Panc1 (cell line): ENCODE measurements at regions not wholly inside any gene's neighbourhood (a gene's known extent, or its start where the extent isn't known, plus 50 kb on each side); places are given as distances from the start of the nearest gene placed in this dataset.

Experiments used
- ATAC-seq: fragments of 200-7000 bp; cut with Tn5 transposase; 2 replicates; pipeline ENCODE4 v1.9.1; 2020; ENCODE audit warnings: mild to moderate bottlenecking, moderate library complexity
- BruUV-seq: library from RNA; stranded (reverse); fragments of 400-500 nt; replicated peaks from 2 replicates; lab custom pipeline; 2021; lab: Mats Ljungman, UMichigan
- CTCF ChIA-PET: fragments of 300-600 bp; sonication (Branson Sonifier 250); formaldehyde crosslinking; loops from one replicate; lab custom pipeline; 2022; ENCODE audit warnings: antibody characterized with exemption; lab: Charles Lee
- POLR2A ChIA-PET: fragments of 300-600 bp; sonication (Branson Sonifier 250); formaldehyde crosslinking; loops from one replicate; lab custom pipeline; 2022; ENCODE audit warnings: antibody characterized with exemption; lab: Charles Lee
- DNase-seq: peaks from one replicate; pipeline ENCODE4 v3.0.0-alpha.2; 2010; ENCODE audit warnings: low read depth, low spot score
- H3K27ac ChIP-seq: 2 replicates; pipeline ENCODE4 v1.5.1; 2011; ENCODE audit warnings: mild to moderate bottlenecking, low read length, inconsistent platforms
- H3K27me3 ChIP-seq: fragments of 200-500 bp; sonication (Bioruptor generic); 2 replicates; pipeline ENCODE4 v1.6.0; 2014; ENCODE audit warnings: low read length, inconsistent platforms; ENCODE audit not compliant: control insufficient read depth, insufficient read depth
- H3K36me3 ChIP-seq: fragments of 200-500 bp; sonication (Bioruptor generic); 2 replicates; pipeline ENCODE4 v1.5.1; 2014; ENCODE audit warnings: inconsistent platforms, mild to moderate bottlenecking, low read length, moderate library complexity; ENCODE audit not compliant: control insufficient read depth, insufficient read depth
- H3K4me1 ChIP-seq: 2 replicates; pipeline ENCODE4 v1.5.1; 2011; ENCODE audit warnings: inconsistent platforms, mild to moderate bottlenecking, low read length, moderate library complexity; ENCODE audit not compliant: control insufficient read depth, insufficient read depth
- H3K4me3 ChIP-seq, 2 experiments: 2 replicates each; pipeline ENCODE4 v1.5.1; 2011 to 2012; ENCODE audit warnings: low read depth in 2 of 2, low read length in 2 of 2, mild to moderate bottlenecking in 2 of 2, inconsistent platforms in 1 of 2, moderate library complexity in 1 of 2
- H3K9me3 ChIP-seq: fragments of 200-500 bp; sonication (Bioruptor generic); 2 replicates; pipeline ENCODE4 v1.5.1; 2014; ENCODE audit warnings: low read depth, mild to moderate bottlenecking, inconsistent platforms, low read length, moderate library complexity; ENCODE audit not compliant: control insufficient read depth, insufficient read depth
- POLR2AphosphoS5 ChIP-seq: IDR thresholded peaks from 2 replicates; pipeline ENCODE4 v1.6.1; 2012; ENCODE audit warnings: mild to moderate bottlenecking, low read depth, low read length, moderate library complexity
- SIN3A ChIP-seq: IDR thresholded peaks from 2 replicates; pipeline ENCODE4 v1.6.1; 2012; ENCODE audit warnings: low read depth, mild to moderate bottlenecking, low read length, moderate library complexity, borderline replicate concordance; ENCODE audit not compliant: insufficient read depth
- TCF7L2 ChIP-seq: IDR thresholded peaks from 2 replicates; pipeline ENCODE4 v1.6.1; 2011; ENCODE audit warnings: mild to moderate bottlenecking, low read depth, low read length, inconsistent platforms
- in situ Hi-C: cut with HindIII; loops from 2 replicates; pipeline ENCODE4 v1.10.0; 2016; ENCODE audit warnings: low sequenced_read_pairs, low pct_unique_long_range_greater_than_20kb
- intact Hi-C: fragments of 100-400 bp; cut with micrococcal nuclease; formaldehyde crosslinking; loops from one replicate; pipeline ENCODE4 v1.10.0; 2022; ENCODE audit not compliant: unreplicated experiment
- TF ChIP-seq, protein P1 (sequence below), 2 experiments: IDR thresholded peaks; 2 replicates each; pipeline ENCODE4 v1.6.1; 2011 to 2012; ENCODE audit warnings: low read depth in 2 of 2, control low read depth in 1 of 2, low read length in 1 of 2, mild to moderate bottlenecking in 1 of 2, moderate library complexity in 1 of 2; ENCODE audit not compliant: insufficient read depth in 1 of 2
- TF ChIP-seq, protein P2 (sequence below): fragments of 450-650 bp; IDR thresholded peaks from 2 replicates; pipeline ENCODE4 v1.5.1; 2017; ENCODE audit warnings: mild to moderate bottlenecking

DNA sequence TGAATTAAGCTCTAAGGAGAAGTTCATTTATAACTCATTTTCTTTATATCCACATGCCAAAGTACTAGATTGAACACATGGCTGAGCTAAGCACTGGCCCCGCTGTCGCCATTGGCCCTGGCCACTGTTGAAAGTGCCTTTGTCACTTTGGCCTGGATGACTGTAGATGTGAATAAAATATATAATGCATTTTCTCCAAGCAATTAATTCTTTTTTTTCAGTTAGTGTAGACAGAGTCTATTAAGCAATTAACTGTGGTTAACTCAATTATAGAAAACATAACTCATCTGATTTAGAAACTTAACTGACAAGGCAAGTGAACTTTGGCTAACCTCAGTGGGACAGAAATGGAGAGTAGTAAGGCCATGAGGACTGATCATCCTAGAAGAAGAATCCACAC is 965.6 kb downstream of the EFNB2 start:
- DNase-seq (no peak), ATAC-seq (no peak)
- no peaks in the 10 kb centered on the region for H3K36me3 ChIP-seq
- intact Hi-C loops (no loop called here), in situ Hi-C loops (no loop called here)
- CTCF ChIA-PET: no interaction called here
- H3K9me3 ChIP-seq: no peaks in the 10 kb centered on the region
- H3K4me1 ChIP-seq: no peaks in the 10 kb centered on the region
- no TSS peak for BruUV-seq
- H3K4me3 ChIP-seq: no peak overlapping the region
- no peak for TF ChIP-seq POLR2AphosphoS5
- TF ChIP-seq, protein P1, sequence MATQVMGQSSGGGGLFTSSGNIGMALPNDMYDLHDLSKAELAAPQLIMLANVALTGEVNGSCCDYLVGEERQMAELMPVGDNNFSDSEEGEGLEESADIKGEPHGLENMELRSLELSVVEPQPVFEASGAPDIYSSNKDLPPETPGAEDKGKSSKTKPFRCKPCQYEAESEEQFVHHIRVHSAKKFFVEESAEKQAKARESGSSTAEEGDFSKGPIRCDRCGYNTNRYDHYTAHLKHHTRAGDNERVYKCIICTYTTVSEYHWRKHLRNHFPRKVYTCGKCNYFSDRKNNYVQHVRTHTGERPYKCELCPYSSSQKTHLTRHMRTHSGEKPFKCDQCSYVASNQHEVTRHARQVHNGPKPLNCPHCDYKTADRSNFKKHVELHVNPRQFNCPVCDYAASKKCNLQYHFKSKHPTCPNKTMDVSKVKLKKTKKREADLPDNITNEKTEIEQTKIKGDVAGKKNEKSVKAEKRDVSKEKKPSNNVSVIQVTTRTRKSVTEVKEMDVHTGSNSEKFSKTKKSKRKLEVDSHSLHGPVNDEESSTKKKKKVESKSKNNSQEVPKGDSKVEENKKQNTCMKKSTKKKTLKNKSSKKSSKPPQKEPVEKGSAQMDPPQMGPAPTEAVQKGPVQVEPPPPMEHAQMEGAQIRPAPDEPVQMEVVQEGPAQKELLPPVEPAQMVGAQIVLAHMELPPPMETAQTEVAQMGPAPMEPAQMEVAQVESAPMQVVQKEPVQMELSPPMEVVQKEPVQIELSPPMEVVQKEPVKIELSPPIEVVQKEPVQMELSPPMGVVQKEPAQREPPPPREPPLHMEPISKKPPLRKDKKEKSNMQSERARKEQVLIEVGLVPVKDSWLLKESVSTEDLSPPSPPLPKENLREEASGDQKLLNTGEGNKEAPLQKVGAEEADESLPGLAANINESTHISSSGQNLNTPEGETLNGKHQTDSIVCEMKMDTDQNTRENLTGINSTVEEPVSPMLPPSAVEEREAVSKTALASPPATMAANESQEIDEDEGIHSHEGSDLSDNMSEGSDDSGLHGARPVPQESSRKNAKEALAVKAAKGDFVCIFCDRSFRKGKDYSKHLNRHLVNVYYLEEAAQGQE (IDR thresholded peaks at IDR 0.05; ENCODE audit: insufficient read depth in 1 of 2, low read depth in 2 of 2, low read length in 1 of 2): no peak
- TF ChIP-seq TCF7L2: no peak
- TF ChIP-seq, protein P2, sequence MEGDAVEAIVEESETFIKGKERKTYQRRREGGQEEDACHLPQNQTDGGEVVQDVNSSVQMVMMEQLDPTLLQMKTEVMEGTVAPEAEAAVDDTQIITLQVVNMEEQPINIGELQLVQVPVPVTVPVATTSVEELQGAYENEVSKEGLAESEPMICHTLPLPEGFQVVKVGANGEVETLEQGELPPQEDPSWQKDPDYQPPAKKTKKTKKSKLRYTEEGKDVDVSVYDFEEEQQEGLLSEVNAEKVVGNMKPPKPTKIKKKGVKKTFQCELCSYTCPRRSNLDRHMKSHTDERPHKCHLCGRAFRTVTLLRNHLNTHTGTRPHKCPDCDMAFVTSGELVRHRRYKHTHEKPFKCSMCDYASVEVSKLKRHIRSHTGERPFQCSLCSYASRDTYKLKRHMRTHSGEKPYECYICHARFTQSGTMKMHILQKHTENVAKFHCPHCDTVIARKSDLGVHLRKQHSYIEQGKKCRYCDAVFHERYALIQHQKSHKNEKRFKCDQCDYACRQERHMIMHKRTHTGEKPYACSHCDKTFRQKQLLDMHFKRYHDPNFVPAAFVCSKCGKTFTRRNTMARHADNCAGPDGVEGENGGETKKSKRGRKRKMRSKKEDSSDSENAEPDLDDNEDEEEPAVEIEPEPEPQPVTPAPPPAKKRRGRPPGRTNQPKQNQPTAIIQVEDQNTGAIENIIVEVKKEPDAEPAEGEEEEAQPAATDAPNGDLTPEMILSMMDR: no peak
- TF ChIP-seq SIN3A: no peak
- POLR2A ChIA-PET: no interaction called here
- no peaks in the 10 kb centered on the region for H3K27me3 ChIP-seq
- H3K27ac ChIP-seq: no peak overlapping the region

DNA sequence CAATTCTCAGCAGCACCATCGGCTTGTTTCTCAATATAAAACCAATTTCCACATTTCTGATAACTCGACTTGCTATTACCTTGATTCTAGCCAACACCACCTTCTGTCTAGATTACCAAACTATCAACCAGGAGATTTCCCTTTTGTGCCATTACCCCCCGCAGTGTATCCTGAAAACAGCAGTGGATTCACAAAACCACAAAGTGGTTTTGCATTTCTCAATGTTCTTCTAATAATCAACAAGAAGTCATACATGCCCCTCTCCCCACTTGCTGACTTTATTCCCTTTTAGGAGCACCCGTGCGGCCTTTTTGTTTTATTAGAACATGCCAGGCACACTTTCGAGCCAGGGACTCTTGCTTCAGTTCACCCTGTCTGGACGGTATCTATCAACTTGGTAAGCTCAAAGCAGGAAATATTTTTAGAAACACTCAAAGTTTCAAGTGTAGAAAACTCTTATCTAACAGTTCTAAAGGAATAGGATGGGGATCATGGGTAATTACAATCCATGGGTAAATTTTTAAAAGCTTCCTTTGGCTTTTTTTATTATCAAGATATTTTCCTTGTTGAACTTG is 967.4 kb downstream of the EFNB2 start:
- intact Hi-C loops (no loop called here), in situ Hi-C loops (no loop called here)
- H3K27ac ChIP-seq: no peak overlapping the region
- no peaks in the 10 kb centered on the region for H3K9me3 ChIP-seq
- DNase-seq (no peak), ATAC-seq (no peak)
- H3K36me3 ChIP-seq: no peaks in the 10 kb centered on the region
- ChIA-PET POLR2A (no interaction called here), CTCF (no interaction called here)
- BruUV-seq: no TSS peak
- no peaks in the 10 kb centered on the region for H3K4me1 ChIP-seq
- H3K27me3 ChIP-seq: no peaks in the 10 kb centered on the region
- TF ChIP-seq TCF7L2 (no peak), SIN3A (no peak), POLR2AphosphoS5 (no peak)
- TF ChIP-seq, protein P1 (IDR thresholded peaks at IDR 0.05; ENCODE audit: insufficient read depth in 1 of 2, low read depth in 2 of 2, low read length in 1 of 2): no peak
- TF ChIP-seq, protein P2: no peak
- H3K4me3 ChIP-seq: no peak overlapping the region
